ENCODE measurements at regions not wholly inside any gene's neighbourhood (a gene's known extent, or its start where the extent isn't known, plus 50 kb on each side); places are given as distances from the start of the nearest gene placed in this dataset.
A peak's percentile ranks its signal among the peaks of the same experiment; 100 is the strongest.

GRCh38 chr14:65226824-65227604 is 124.7 kb upstream of the MAX start:
- TF ChIP-seq CTCF (IDR thresholded peaks at IDR 0.05), result no peak
- no peak for TF ChIP-seq EP300 (IDR thresholded peaks at IDR 0.05)
- TF ChIP-seq POLR2A (IDR thresholded peaks at IDR 0.05), result peak in 1 of 4 donors; percentile 5

Data from upper lobe of left lung (tissue), 4 donors.